ENCODE measurements at regions not wholly inside any gene's neighbourhood (a gene's known extent, or its start where the extent isn't known, plus 50 kb on each side); places are given as distances from the start of the nearest gene placed in this dataset.

DNA sequence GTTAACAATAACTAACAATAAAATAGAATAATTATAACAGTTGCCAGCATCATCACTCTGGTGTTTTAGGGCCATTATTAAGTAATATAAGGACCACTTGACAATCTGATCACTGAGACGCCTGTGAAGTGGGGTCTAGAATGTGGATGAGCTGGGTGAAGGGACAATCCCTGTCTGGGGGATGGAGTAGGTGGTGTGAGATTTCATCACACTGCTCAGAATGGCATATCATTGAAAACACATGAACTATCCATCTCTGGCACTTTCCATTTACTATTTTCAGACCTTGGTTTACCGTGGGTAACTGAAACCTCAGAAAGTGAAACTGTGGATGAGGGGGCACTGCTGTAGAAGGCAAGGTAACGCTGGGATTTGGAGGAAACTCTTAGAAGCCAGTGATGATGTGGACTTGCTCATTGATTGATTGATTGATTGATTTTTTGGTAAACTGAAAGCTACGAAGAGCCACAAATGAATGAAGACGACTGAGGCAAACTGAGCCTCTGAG, 204.4 kb upstream of the TWIST2 start:
- FAIRE-seq (no peak), DNase-seq (ENCODE audit: insufficient read length, low spot score) (no peak)
- TF ChIP-seq, protein P1, sequence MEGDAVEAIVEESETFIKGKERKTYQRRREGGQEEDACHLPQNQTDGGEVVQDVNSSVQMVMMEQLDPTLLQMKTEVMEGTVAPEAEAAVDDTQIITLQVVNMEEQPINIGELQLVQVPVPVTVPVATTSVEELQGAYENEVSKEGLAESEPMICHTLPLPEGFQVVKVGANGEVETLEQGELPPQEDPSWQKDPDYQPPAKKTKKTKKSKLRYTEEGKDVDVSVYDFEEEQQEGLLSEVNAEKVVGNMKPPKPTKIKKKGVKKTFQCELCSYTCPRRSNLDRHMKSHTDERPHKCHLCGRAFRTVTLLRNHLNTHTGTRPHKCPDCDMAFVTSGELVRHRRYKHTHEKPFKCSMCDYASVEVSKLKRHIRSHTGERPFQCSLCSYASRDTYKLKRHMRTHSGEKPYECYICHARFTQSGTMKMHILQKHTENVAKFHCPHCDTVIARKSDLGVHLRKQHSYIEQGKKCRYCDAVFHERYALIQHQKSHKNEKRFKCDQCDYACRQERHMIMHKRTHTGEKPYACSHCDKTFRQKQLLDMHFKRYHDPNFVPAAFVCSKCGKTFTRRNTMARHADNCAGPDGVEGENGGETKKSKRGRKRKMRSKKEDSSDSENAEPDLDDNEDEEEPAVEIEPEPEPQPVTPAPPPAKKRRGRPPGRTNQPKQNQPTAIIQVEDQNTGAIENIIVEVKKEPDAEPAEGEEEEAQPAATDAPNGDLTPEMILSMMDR (IDR thresholded peaks at IDR 0.05; ENCODE audit: insufficient read depth, missing control alignments): no peak

DNA sequence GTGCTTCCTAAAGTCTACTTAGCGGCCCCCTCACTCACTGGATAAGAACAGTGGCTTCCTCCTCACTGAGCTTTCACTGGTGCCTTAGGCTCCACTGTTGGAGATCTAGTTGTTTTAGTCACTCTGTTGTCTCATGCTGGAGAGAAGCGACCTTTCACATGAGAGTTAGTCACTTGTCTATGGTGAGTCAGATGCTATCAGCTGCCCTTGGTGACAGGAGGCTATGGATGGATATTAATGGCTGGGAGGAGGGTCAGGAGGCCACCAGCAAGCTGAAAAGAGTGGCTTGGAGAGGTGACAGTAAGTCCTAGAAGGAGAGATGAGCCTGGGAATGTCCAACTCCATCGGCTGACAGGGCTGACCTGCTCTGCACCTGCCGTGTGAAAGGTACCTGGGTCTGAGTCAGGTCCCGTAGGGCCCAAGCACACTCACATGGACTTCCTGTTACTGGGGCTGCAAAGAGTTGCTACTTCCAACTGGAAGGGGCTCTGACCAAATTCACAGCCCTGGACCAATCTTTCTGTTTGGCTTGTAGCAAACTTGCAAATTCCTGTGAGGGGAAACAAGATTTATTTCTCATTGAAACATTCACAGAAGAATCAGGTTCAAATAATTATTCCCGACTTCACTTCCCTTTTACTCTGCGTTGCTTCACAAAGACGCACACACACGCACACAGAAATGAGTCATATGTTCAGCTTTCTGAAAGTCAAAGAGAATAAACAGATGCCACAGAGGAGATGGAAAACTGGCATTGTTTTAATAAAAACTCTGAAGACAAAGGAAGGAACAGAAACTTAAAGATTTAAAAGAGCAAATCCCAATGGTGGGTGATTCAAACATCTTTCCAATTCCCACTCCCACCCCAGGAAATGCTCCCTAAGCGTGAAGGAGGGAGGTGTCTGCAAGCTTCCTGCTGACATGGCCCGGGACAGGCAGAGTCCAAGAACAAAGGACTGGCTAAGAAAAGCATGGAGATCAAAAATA, 203.5 kb upstream of the TWIST2 start:
- TF ChIP-seq, protein P1 (IDR thresholded peaks at IDR 0.05; ENCODE audit: insufficient read depth, missing control alignments): no peak
- no peak for FAIRE-seq
- no peak for DNase-seq (ENCODE audit: insufficient read length, low spot score)

DNA sequence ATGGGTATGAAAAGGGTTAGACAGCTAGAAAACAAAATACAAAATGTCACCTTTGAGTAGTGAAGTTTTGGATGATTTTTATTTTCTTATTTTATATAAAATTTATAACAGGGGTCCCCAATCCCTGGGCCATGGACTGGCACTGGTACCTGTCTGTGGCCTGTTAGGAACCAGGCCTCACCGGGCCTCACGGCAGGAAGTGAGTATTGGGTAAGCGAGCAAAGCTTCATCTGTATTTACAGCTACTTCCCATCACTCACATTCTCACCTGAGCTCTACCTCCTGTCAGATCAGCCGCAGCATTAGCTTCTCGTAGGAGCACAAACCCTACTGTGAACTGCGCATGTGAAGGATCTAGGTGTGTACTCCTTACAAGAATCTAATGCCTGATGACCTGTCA, 202.8 kb upstream of the TWIST2 start:
- no peak for DNase-seq (ENCODE audit: insufficient read length, low spot score)
- FAIRE-seq: no peak
- TF ChIP-seq, protein P1 (IDR thresholded peaks at IDR 0.05; ENCODE audit: insufficient read depth, missing control alignments): no peak

DNA sequence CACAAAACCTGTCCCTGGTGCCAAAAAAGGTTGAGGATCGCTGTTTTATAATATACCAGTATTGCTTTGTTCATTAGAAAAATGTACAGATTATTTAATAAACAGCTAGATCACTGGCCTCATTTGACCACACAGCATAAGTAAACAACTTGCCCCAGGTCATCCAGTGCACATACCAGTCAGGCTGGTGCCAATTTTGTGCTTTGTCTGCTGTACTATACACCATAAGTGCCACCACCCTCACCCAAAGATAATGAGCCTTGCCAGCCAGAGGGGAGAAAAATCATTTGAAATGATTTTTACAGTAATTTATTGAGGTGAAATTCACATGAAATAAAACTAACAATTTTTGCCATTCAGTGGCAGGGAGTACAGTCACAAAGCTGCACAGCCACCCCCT, 202.2 kb upstream of the TWIST2 start:
- no peak for FAIRE-seq
- DNase-seq (ENCODE audit: insufficient read length, low spot score): no peak
- TF ChIP-seq, protein P1 (IDR thresholded peaks at IDR 0.05; ENCODE audit: insufficient read depth, missing control alignments): no peak

DNA sequence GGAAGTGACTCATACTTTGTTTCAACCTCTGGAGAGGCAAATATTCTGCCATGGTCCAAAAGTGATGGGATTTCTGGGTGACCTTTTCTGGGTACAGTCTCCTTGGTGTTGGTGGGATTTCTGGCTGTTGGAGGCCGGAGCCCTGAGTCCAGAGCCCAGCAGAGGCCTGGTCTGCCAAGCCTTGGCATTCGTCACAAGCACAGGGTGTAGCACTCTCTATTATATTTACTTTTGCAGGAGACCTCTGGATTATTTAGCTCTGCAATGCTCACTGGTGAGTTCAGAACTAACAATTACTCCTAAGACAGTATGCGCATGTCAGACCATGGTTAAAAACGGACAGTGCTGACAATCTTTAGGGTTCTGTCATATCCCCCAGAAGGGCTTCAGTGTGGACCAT, 201.6 kb upstream of the TWIST2 start:
- no peak for FAIRE-seq
- no peak for DNase-seq (ENCODE audit: insufficient read length, low spot score)
- TF ChIP-seq, protein P1 (IDR thresholded peaks at IDR 0.05; ENCODE audit: insufficient read depth, missing control alignments): no peak

DNA sequence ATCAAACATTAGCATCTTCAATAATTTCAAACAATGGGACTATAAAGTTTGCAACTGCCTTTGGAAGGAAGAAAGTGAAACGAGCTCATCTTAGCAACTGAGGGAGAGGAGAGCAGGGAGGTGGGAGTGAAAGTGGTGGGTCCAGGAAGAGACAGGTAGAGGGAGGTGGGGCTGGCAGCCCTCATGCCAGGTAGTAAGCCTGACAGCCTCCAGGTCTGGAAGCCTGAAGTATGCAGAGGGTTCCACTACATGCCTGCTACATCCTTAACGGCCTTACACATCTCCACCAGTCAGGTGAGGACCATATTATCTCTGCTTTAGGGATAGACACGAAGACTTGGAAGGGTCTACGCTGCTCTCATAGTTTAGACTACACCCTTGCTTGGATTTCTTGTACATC, 201.1 kb upstream of the TWIST2 start:
- TF ChIP-seq, protein P1 (IDR thresholded peaks at IDR 0.05; ENCODE audit: insufficient read depth, missing control alignments): no peak
- FAIRE-seq: no peak

DNA sequence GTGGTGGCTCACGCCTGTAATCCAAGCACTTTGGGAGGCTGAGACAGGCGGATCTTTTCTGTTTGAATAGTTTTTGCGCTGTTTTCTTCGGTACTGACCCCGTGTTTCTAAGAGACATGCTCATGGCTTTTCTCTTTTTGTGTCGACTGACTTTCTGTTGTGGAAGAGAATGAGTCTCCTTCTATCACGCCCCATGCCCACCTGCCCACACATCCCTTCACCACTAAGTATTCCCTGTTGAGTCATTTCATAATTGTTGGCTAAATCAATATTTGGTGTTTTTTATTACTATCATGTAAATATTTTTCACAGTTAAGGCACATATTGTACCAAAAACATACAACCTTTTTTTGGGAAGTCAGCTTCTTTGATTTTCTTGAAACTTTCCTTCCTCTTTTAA, 198.8 kb upstream of the TWIST2 start:
- DNase-seq (ENCODE audit: insufficient read length, low spot score) (no peak), FAIRE-seq (no peak)
- TF ChIP-seq, protein P1 (IDR thresholded peaks at IDR 0.05; ENCODE audit: insufficient read depth, missing control alignments): no peak

More for the DNA sequence above, 201.1 kb upstream of the TWIST2 start:
- no peak for DNase-seq (ENCODE audit: insufficient read length, low spot score)
